GM13976 (cell line): ENCODE measurements at regions not wholly inside any gene's neighbourhood (a gene's known extent, or its start where the extent isn't known, plus 50 kb on each side); places are given as distances from the start of the nearest gene placed in this dataset.
"Not testable (repeated sequence)": the region's sequence is repeated elsewhere in the genome, so short reads cannot be mapped to it uniquely, and the experiment has no call there.

Source experiments
- DNase-seq: peaks from one replicate; pipeline ENCODE4 v3.0.0; 2012; ENCODE audit warnings: low spot score
- in situ Hi-C: fragments of 300-500 bp; cut with MboI; formaldehyde crosslinking; loops from one replicate; pipeline ENCODE4 v1.12.0; 2022; ENCODE audit warnings: low sequenced_read_pairs, mixed read lengths, inconsistent platforms; ENCODE audit not compliant: unreplicated experiment
- TF ChIP-seq, protein P1 (sequence below): IDR thresholded peaks from 2 replicates; pipeline ENCODE4 v1.5.1; 2012; ENCODE audit warnings: borderline replicate concordance, mild to moderate bottlenecking; ENCODE audit not compliant: insufficient read depth; ENCODE audit errors: extremely low read depth, missing control alignments, control extremely low read depth

DNA sequence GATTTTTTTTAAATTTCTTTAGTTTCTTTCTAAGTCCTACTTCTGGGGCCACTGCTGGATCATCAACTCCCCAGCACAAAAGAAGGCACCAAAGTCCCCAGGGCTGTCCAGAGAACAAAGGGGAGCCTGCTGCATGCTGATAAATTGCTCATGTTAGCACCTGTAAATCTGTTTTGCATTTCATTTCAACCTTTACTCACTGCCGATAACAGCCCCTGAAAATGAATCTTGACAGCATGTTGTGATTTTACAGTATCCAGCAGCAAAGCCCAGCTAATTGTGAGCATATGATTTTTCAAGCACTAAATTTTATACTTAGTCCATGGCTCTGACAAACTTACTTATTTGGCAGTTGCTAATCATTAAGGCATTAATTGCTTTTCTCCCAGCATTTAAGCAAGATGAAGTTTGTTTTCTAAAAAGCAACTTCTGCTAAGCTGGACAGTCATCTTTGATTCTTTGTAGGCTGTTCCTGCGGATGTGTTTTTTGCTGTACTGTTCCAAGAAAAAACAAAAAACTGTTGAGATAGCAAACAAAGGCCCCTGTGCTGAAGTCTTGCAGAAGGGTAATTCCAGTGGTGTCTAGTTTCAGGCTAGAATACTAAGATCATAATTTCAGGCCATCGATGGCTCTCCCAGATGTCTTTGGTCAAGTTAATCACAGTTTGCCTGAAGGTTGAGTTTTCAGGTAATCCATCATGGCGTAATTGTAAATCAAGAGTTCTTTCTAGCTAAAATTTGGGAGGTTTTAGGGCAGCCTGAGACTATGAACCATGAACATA is 73.1 kb upstream of the GAS1 start:
- in situ Hi-C loops, result no loop called here
- no peak for DNase-seq
- TF ChIP-seq, protein P1, sequence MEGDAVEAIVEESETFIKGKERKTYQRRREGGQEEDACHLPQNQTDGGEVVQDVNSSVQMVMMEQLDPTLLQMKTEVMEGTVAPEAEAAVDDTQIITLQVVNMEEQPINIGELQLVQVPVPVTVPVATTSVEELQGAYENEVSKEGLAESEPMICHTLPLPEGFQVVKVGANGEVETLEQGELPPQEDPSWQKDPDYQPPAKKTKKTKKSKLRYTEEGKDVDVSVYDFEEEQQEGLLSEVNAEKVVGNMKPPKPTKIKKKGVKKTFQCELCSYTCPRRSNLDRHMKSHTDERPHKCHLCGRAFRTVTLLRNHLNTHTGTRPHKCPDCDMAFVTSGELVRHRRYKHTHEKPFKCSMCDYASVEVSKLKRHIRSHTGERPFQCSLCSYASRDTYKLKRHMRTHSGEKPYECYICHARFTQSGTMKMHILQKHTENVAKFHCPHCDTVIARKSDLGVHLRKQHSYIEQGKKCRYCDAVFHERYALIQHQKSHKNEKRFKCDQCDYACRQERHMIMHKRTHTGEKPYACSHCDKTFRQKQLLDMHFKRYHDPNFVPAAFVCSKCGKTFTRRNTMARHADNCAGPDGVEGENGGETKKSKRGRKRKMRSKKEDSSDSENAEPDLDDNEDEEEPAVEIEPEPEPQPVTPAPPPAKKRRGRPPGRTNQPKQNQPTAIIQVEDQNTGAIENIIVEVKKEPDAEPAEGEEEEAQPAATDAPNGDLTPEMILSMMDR, result no peak

DNA sequence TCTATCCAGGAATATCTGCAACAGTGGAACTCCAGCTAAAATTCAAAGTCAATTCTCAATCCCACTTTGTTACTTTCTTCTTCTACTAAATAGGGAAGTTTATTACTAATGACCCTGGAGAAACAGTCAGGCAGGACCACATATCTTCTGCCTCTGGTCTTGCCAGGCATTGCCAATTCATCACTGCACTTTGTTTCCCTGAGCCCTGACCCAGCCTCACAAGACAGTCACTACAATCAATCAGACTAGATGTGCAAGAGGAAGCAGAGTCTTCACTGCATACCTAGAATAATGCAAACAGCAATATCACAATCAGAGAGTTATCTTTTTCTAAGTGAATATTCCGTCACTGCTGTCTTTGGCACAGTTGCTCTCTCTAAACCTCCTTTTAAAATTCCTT is 74.9 kb upstream of the GAS1 start:
- TF ChIP-seq, protein P1, result no peak
- no peak for DNase-seq
- in situ Hi-C loops, result no loop called here

DNA sequence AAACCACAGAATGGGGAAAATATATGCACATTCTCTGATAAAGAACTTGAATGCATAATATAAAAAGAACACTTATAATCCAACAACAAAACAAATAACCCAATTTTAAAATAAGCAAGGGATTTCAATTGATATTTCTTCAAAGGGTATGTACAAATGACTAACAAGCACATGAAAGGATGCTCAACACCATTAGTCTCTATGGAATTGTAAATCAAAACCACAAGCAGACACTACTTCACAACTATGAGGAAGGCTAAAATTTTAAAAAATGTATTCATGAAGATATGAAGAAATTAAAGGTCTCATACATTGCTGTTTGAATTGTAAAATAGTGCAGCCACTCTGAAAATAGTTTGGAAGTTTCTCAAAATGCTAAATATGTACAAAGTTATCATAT is 78.9 kb upstream of the GAS1 start:
- in situ Hi-C loops, result no loop called here
- TF ChIP-seq, protein P1, result no peak
- DNase-seq, result no peak

DNA sequence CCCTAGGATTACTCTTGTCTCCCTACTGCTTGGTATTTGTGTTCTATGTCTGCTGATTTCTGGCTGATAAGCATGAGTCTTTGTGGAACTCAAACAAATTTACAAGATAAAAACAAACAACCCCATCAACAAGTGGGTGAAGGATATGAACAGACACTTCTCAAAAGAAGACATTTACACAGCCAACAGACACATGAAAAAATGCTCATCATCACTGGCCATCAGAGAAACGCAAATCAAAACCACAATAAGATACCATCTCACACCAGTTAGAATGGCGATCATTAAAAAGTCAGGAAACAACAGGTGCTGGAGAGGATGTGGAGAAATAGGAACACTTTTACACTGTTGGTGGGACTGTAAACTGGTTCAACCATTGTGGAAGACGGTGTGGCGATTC is 81.5 kb upstream of the GAS1 start:
- DNase-seq, in situ Hi-C loops: not testable (repeated sequence)

DNA sequence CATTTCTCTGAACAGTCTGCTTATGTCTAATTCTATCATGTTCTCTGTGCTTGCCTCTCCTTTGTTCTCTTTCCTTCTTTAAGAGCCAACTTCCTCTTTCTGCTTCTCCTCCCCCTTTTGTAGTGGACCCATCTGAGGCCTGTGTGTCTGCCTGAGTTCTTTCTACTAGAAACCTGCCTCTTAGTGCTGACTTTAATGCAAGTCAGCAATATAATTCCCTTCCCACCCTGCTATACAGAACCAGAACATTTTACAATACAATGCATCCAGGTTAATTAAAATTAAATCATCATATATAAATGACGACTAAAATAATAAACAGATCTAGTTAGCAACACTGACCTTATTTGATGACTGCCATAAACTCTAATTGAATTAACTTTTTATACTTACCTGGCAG is 82.6 kb upstream of the GAS1 start:
- no peak for DNase-seq
- in situ Hi-C loops, result no loop called here
- TF ChIP-seq, protein P1, result no peak

DNA sequence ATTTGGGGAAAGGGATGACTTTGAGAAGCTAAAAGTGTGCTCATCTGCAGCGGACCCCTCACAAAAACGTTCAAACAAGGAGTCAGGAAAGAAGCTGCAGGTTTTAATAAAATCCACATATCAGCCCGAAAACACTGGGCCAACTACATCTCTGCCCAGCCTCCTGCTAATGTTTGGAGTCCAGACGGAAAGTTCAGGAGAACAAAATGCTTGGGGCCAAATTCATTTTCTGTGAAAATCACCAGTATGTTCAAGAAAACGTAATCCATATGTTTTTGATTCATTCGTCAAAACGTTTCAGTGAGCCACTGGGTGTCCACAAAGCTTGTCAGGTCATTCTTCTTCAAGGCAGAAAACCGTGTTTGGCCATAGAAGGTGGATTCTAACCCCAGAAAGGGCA is 87.5 kb upstream of the GAS1 start:
- in situ Hi-C loops, result no loop called here
- TF ChIP-seq, protein P1, result no peak
- no peak for DNase-seq

DNA sequence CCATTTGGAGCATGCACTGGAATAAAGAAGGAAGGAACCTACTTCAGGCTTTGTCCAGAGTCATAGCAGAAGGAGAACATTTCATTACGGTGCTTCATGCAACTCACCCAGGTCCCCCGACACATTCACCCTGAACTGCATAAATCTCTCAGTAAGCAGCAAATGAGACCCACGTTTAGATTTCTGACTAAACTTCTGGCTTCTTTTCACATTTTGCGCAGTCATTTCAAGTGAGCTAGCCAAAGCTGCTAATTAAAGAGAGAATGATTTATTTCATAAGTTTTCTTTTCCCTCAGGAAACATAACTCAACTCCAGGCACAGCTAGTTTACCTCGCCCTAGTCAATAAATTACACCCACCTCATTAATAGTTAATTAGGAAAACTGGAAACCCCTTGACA is 88.6 kb upstream of the GAS1 start:
- in situ Hi-C loops, result no loop called here
- DNase-seq, result no peak

More for the DNA sequence above, 88.6 kb upstream of the GAS1 start:
- TF ChIP-seq, protein P1, result no peak
